Vagina (tissue), 2 donors: ENCODE measurements at regions not wholly inside any gene's neighbourhood (a gene's known extent, or its start where the extent isn't known, plus 50 kb on each side); places are given as distances from the start of the nearest gene placed in this dataset.

Source experiments
- POLR2A ChIP-seq, 2 donors: fragments of 450-650 bp; IDR thresholded peaks; one replicate each; pipeline ENCODE4 v1.6.1; 2017; ENCODE audit warnings: antibody characterized with exemption in 2 of 2, mild to moderate bottlenecking in 2 of 2, moderate library complexity in 2 of 2
- POLR2AphosphoS5 ChIP-seq, 2 donors: sonication (generic); formaldehyde crosslinking; IDR thresholded peaks; one replicate each; pipeline ENCODE4 v1.9.0; 2017; ENCODE audit warnings: antibody characterized with exemption in 2 of 2, mild to moderate bottlenecking in 2 of 2, low read depth in 1 of 2; ENCODE audit not compliant: insufficient read depth in 1 of 2
- TF ChIP-seq, protein P1 (sequence below), 3 experiments: fragments of 450-650 bp in 2 of 3; fragments of 200-600 bp in 1 of 3; sonication (generic) in 1 of 3; IDR thresholded peaks; one replicate each; pipeline ENCODE4 v1.5.1; 2017 to 2019; ENCODE audit warnings: antibody characterized with exemption in 3 of 3, mild to moderate bottlenecking in 2 of 3, moderate library complexity in 2 of 3

GRCh38 chr6:140874066-140874465 lies 1258.7 kb upstream of the GJE1 start:
- TF ChIP-seq, protein P1, sequence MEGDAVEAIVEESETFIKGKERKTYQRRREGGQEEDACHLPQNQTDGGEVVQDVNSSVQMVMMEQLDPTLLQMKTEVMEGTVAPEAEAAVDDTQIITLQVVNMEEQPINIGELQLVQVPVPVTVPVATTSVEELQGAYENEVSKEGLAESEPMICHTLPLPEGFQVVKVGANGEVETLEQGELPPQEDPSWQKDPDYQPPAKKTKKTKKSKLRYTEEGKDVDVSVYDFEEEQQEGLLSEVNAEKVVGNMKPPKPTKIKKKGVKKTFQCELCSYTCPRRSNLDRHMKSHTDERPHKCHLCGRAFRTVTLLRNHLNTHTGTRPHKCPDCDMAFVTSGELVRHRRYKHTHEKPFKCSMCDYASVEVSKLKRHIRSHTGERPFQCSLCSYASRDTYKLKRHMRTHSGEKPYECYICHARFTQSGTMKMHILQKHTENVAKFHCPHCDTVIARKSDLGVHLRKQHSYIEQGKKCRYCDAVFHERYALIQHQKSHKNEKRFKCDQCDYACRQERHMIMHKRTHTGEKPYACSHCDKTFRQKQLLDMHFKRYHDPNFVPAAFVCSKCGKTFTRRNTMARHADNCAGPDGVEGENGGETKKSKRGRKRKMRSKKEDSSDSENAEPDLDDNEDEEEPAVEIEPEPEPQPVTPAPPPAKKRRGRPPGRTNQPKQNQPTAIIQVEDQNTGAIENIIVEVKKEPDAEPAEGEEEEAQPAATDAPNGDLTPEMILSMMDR (IDR thresholded peaks at IDR 0.05), result no peak
- TF ChIP-seq POLR2A (IDR thresholded peaks at IDR 0.05) (no peak), POLR2AphosphoS5 (IDR thresholded peaks at IDR 0.05; ENCODE audit: insufficient read depth in 1 of 2, low read depth in 1 of 2) (no peak)
